HG03575 (cell line): ENCODE measurements at regions not wholly inside any gene's neighbourhood (a gene's known extent, or its start where the extent isn't known, plus 50 kb on each side); places are given as distances from the start of the nearest gene placed in this dataset.

Source experiments
- ATAC-seq: cut with Tn5 transposase; IDR thresholded peaks from one replicate; pipeline ENCODE4 v1.9.1; 2021; ENCODE audit not compliant: unreplicated experiment, insufficient number of reproducible peaks, low FRiP score; ENCODE audit errors: extremely low read depth

- ATAC-seq: no peak
Observed at GRCh38 chr15:85847031-85847430, 52.3 kb upstream of the KLHL25 start.

GRCh38 chr15:85849946-85850345 lies 55.2 kb upstream of the KLHL25 start:
- ATAC-seq: no peak

DNA sequence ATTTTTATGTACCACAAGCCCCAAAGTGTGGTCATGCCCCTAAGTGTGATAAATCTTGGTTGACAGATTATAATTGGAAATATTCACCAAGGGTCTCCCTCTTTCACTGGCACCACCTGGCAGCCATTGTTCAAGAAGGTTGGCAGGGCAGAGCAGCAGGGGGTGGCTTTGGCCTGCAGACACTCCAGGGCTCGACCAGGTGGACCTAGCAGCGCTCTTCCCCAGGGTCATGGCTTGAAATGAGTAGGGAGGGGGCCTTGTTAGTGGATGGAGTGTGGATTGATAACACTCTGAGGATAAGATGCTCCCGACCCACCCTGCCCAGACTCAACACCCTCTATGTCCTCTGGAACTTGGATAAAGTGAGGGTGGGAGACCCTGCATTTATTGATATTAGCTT lies 58.2 kb upstream of the KLHL25 start:
- ATAC-seq: no peak

GRCh38 chr15:85854345-85855097 lies 59.8 kb upstream of the KLHL25 start:
- ATAC-seq: no peak

DNA sequence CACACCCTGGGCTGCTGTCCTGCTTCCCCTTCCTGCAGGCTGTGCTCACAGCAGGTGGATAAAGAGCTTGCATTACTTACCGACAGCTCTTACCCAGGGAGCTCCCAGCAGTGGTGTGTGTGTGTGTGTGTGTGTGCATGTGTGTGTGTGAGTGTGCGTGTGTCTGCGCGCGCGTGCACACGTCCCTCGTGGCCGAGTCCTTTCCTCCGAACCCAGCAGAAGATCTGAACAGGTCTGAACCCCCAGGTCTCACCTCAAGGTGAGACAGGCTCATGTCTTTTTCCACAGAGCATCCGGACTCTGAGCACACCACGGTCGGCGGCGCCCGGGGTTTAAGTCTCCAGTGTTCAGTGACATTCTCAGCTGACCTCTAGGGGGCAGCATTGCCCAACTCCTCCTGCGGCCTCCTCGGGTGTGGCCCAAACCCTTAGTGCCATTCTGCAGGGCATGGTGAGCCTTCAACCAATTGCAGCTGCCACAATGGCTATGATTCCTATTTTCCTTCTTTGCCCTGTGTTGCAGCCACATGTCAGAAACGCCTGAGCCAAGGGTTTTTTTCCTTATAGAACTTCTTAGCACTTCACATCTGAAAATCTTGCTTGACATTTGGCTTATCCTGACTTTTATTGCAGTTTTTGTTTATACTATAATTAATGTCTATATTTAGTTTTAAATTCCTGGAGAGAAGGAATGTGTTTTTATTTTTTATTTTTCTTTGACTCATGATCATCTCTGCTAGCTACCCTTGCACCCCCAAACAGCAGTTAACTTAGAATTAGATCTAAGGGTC lies 64.1 kb upstream of the KLHL25 start:
- no peak for ATAC-seq

GRCh38 chr15:85859671-85860070 lies 64.9 kb upstream of the KLHL25 start:
- no peak for ATAC-seq

GRCh38 chr15:85860394-85861161 lies 65.9 kb upstream of the KLHL25 start:
- no peak for ATAC-seq

GRCh38 chr15:85865070-85865684 lies 70.5 kb upstream of the KLHL25 start:
- ATAC-seq: no peak

GRCh38 chr15:85867250-85867649 lies 72.5 kb upstream of the KLHL25 start:
- ATAC-seq: no peak

DNA sequence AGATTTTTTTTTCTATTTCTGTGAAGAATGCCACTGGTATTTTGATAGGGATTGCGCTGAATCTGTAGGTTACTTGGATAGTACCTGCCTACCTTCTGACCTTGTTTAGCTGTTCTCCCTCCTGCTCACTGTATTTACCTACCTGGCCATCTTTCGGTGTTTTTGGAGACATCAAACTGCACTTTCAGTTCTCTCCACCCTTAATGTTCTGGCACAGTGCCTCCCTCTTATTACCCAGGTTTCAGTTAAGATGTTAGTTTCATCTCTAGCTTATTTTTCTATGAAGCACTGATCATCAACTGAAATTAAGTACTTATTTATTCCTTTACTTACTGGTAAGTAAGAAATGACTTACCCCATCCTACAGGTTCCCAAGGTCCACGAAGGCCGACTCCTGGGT lies 74.4 kb upstream of the KLHL25 start:
- ATAC-seq: no peak

DNA sequence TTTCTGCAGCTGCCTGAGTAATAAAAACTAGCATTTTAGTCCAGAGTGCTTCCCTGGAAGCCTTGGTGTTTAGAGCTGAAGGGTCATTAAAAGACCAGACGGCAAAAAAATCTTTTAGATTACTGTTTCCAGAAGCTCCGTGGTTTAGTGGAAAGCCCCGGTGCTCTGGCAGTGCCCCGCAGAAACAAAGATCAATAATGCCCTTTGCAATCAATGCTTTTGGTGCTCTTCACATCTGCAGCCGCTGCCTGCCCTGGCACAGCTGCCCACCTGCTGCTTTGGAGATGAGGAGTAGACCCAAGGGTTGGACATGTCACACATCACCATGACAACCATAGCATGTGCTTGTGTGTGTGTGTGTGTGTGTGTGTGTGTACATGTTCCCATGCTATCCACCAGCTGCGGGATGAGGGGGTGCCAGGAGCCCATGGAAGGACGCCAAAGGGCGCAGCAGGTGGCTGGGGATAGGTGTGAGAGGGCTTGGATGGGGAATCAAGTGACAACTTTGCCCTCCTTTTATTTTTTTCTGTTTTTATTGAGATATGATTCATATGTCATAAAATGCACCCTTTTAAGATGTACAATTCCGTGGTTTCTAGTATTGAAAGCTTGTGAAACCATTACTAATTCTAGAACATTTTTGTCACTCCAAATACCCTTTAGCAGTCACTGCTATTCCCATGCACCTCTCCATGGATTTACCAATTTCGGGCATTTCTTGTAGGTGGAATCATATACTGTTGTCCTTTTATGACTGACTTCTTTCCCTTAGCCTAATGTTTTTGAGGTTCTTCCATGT lies 75.7 kb upstream of the KLHL25 start:
- no peak for ATAC-seq

DNA sequence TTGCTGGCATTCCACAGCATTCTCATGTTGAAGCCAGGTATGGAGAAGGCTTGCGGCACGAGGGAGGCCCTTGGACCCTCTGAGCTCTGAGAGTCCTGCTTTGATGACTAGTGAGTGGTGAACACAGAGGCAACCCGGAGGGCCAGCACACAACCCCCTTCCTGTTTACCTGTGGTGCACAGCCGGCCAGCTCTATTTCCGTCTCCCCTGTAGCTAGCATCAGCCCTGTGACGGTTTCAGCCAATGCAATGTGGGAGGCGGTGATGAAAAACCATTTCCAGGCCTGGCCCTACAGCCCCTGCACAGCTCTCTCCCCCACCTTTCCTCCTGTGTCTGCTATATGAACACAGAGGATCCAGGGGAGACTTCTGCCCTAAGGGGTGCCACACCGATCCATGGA lies 76.8 kb upstream of the KLHL25 start:
- ATAC-seq: no peak

DNA sequence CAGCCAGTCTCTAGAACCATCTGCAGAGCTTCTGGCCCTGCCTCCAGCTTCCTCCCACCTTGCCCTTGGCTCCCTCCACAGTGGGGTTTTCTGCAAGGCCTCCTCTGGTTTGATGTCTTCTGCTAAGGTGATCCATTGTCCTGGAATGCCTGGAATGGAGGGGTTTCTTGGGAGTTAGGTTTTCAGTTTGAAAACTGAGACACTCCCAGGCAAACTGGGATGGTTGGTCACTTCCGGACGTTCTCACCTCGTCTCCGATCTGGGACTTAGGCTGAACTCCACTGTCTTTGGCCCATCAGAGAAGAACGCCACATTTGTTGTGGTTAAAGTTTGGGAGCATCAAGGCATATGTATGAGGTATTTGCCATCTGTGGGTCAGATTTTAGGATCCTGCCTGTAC lies 77.4 kb upstream of the KLHL25 start:
- ATAC-seq: no peak

DNA sequence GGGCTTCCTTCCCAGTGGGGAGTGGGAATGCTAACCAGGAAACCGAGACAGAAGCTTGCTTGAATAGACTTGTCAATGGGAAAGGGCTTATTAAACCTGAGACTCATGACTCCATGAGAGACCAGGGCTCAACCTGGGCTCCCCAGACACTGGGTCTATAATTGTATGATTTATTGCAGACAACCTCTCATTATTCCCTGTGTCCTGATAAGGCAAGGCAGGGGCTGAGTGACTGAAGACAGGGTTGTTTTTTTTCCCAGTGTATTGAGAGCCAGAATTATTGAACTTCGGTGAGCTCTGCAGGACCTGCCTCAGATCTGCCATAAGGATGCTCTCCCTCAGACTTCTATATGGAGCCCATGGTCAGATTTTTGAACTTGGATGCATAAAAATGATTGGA lies 79.5 kb upstream of the KLHL25 start:
- ATAC-seq: no peak

DNA sequence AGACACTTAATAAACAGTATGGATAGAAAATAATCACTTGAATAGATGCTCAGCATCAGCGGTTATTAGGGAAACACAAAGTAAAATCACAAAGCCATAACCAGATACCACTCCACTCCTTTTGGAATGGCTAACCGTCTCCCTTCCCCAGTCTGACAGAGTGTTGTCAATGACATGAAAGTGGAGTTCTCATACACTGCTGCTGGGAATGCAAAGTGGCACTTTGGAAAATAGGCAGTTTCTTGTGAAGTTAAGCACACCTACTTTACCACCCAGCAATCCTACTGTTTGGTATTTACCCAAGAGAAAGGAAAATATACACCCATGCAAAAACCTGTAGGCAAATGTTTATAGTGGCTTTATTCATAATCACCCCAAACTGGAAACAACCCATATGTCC lies 81.0 kb upstream of the KLHL25 start:
- no peak for ATAC-seq

DNA sequence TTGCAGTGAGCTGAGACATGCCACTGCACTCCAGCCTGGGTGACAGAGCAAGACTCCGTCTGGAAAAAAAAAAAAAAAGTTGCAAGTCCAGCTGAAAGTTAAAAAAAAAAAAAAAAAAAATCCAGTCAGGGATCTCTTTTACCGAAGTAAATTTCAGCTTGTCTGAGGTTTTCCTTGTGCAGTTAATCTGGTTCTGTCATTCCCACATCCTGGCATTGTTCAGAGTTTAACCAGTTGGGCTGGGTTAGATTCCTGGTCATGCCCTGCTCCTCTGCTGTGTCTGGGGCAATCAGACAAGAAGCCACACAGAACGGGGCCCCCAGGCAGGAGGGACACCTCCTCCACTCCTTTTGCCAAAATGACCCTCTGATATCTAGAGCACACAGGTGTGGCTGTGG lies 84.1 kb upstream of the KLHL25 start:
- ATAC-seq: no peak

GRCh38 chr15:85879334-85880163 lies 84.8 kb upstream of the KLHL25 start:
- ATAC-seq: no peak
